HepG2 (cell line): ENCODE measurements at regions not wholly inside any gene's neighbourhood (a gene's known extent, or its start where the extent isn't known, plus 50 kb on each side); places are given as distances from the start of the nearest gene placed in this dataset.

Source experiments
- EZH2 ChIP-seq: conservative IDR thresholded peaks from 2 replicates; pipeline ENCODE4 v1.6.1; 2012; ENCODE audit warnings: mild to moderate bottlenecking, low read depth, low read length, moderate library complexity
- NPAS2 ChIP-seq: sonication (generic); formaldehyde crosslinking; IDR thresholded peaks from 2 replicates; pipeline ENCODE4 v1.8.0; 2022; ENCODE audit warnings: mild to moderate bottlenecking, missing genetic modification reagents, borderline replicate concordance
- PHF20 ChIP-seq: sonication (generic); formaldehyde crosslinking; IDR thresholded peaks from 2 replicates; pipeline ENCODE4 v1.5.0; 2020; ENCODE audit warnings: mild to moderate bottlenecking, missing genetic modification reagents
- TOE1 ChIP-seq: sonication (generic); formaldehyde crosslinking; IDR thresholded peaks from 2 replicates; pipeline ENCODE4 v1.4.0; 2020; ENCODE audit warnings: mild to moderate bottlenecking, missing genetic modification reagents
- ZBTB8A ChIP-seq: sonication (generic); formaldehyde crosslinking; IDR thresholded peaks from 2 replicates; pipeline ENCODE4 v1.4.0; 2020; ENCODE audit warnings: mild to moderate bottlenecking, low read depth, missing genetic modification reagents, borderline replicate concordance
- ZC3H13 ChIP-seq: sonication (generic); formaldehyde crosslinking; IDR thresholded peaks from 2 replicates; pipeline ENCODE4 v1.8.1; 2023; ENCODE audit warnings: mild to moderate bottlenecking, missing genetic modification reagents, moderate library complexity
- ZFP90 ChIP-seq: sonication (generic); formaldehyde crosslinking; IDR thresholded peaks from 2 replicates; pipeline ENCODE4 v1.8.0; 2022; ENCODE audit warnings: missing genetic modification reagents, mild to moderate bottlenecking, inconsistent platforms, borderline replicate concordance
- ZNF12 ChIP-seq: sonication (generic); formaldehyde crosslinking; IDR thresholded peaks from 2 replicates; pipeline ENCODE4 v1.5.0; 2020; ENCODE audit warnings: missing genetic modification reagents
- ZNF556 ChIP-seq: sonication (generic); formaldehyde crosslinking; IDR thresholded peaks from 2 replicates; pipeline ENCODE4 v1.4.0; 2020; ENCODE audit warnings: mild to moderate bottlenecking, missing genetic modification reagents, borderline replicate concordance
- ZNF569 ChIP-seq: sonication (generic); formaldehyde crosslinking; IDR thresholded peaks from 2 replicates; pipeline ENCODE4 v1.5.0; 2020; ENCODE audit warnings: mild to moderate bottlenecking, missing genetic modification reagents, moderate library complexity, borderline replicate concordance
- ZNF768 ChIP-seq: sonication (generic); formaldehyde crosslinking; IDR thresholded peaks from 2 replicates; pipeline ENCODE4 v1.4.0; 2020; ENCODE audit warnings: missing genetic modification reagents
- ZNF83 ChIP-seq: sonication (generic); formaldehyde crosslinking; IDR thresholded peaks from 2 replicates; pipeline ENCODE4 v1.4.0; 2020; ENCODE audit warnings: missing genetic modification reagents, mild to moderate bottlenecking, borderline replicate concordance
- ZNF879 ChIP-seq: sonication (generic); formaldehyde crosslinking; IDR thresholded peaks from 2 replicates; pipeline ENCODE4 v1.8.1; 2023; ENCODE audit warnings: missing genetic modification reagents
- TF ChIP-seq, protein P1 (sequence below): sonication (generic); formaldehyde crosslinking; IDR thresholded peaks from 2 replicates; pipeline ENCODE4 v1.5.1; 2020; ENCODE audit warnings: mild to moderate bottlenecking, missing genetic modification reagents, borderline replicate concordance
- TF ChIP-seq, protein P2 (sequence below): sonication (generic); formaldehyde crosslinking; IDR thresholded peaks from 2 replicates; pipeline ENCODE4 v1.5.1; 2020; ENCODE audit warnings: mild to moderate bottlenecking, missing genetic modification reagents, moderate library complexity
- TF ChIP-seq, protein P3 (sequence below): sonication (generic); formaldehyde crosslinking; IDR thresholded peaks from 2 replicates; pipeline ENCODE4 v1.5.1; 2020; ENCODE audit warnings: mild to moderate bottlenecking, missing genetic modification reagents, borderline replicate concordance
- TF ChIP-seq, protein P4 (sequence below): fragments of 450-650 bp; IDR thresholded peaks from 2 replicates; pipeline ENCODE4 v1.6.1; 2016

DNA sequence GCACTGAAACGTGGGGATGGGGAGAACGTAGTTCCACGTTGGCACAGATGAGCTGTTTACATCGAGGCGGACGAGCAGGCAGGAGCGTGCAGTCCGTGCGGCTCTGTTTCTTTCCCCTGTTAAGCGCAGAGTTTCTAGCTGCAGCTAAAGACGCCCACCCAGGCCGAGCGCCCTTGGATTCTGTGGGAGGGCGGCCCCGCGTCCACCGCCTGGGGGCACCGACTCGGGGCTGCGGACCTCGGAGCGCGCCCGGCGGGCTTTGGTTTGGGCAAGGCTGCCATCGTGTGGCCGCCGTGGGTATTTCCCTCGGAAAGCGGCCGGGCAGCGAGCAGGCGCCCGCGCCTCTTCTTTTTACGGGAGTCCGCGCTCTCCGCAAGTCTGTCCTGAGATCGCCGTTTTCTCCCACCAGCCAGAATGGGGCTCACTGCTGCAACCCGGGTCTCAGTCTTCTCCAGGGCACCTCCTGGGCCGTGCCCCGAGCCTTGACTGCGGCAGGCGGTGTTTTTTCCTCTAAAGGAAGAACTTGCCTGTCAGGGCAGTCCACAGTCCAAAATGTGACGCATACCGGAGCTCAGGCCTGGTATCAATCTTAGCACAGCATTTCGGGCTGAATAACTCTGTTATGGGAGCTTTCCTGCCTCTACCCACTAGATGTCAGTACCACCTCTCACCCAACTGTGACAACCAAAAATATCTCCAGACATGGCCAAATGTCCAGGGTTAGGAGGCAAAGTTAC is 219.9 kb upstream of the IGF1R start (continued):
- TF ChIP-seq EZH2 (no peak), ZNF556 (CRISPR knock-in tag) (no peak), ZFP90 (CRISPR knock-in tag) (no peak), ZNF879 (CRISPR knock-in tag) (no peak), TOE1 (CRISPR knock-in tag) (no peak), ZC3H13 (CRISPR knock-in tag) (no peak), ZNF768 (CRISPR knock-in tag) (peak; percentile 59), ZNF569 (CRISPR knock-in tag) (no peak), ZNF12 (CRISPR knock-in tag) (0 out of 2 replicates have a peak, but pooled peaks have one; percentile 7), ZNF83 (CRISPR knock-in tag) (no peak), PHF20 (no peak), NPAS2 (CRISPR knock-in tag) (no peak), ZBTB8A (CRISPR knock-in tag) (no peak)
- TF ChIP-seq, protein P1, sequence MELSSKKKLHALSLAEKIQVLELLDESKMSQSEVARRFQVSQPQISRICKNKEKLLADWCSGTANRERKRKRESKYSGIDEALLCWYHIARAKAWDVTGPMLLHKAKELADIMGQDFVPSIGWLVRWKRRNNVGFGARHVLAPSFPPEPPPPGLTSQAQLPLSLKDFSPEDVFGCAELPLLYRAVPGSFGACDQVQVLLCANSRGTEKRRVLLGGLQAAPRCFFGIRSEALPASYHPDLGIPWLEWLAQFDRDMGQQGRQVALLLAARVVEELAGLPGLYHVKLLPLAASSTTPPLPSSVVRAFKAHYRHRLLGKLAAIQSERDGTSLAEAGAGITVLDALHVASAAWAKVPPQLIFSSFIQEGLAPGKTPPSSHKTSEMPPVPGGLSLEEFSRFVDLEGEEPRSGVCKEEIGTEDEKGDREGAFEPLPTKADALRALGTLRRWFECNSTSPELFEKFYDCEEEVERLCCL (CRISPR knock-in tag): no peak
- TF ChIP-seq, protein P2, sequence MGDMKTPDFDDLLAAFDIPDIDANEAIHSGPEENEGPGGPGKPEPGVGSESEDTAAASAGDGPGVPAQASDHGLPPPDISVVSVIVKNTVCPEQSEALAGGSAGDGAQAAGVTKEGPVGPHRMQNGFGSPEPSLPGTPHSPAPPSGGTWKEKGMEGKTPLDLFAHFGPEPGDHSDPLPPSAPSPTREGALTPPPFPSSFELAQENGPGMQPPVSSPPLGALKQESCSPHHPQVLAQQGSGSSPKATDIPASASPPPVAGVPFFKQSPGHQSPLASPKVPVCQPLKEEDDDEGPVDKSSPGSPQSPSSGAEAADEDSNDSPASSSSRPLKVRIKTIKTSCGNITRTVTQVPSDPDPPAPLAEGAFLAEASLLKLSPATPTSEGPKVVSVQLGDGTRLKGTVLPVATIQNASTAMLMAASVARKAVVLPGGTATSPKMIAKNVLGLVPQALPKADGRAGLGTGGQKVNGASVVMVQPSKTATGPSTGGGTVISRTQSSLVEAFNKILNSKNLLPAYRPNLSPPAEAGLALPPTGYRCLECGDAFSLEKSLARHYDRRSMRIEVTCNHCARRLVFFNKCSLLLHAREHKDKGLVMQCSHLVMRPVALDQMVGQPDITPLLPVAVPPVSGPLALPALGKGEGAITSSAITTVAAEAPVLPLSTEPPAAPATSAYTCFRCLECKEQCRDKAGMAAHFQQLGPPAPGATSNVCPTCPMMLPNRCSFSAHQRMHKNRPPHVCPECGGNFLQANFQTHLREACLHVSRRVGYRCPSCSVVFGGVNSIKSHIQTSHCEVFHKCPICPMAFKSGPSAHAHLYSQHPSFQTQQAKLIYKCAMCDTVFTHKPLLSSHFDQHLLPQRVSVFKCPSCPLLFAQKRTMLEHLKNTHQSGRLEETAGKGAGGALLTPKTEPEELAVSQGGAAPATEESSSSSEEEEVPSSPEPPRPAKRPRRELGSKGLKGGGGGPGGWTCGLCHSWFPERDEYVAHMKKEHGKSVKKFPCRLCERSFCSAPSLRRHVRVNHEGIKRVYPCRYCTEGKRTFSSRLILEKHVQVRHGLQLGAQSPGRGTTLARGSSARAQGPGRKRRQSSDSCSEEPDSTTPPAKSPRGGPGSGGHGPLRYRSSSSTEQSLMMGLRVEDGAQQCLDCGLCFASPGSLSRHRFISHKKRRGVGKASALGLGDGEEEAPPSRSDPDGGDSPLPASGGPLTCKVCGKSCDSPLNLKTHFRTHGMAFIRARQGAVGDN (CRISPR knock-in tag): peak; percentile 71
- TF ChIP-seq, protein P3, sequence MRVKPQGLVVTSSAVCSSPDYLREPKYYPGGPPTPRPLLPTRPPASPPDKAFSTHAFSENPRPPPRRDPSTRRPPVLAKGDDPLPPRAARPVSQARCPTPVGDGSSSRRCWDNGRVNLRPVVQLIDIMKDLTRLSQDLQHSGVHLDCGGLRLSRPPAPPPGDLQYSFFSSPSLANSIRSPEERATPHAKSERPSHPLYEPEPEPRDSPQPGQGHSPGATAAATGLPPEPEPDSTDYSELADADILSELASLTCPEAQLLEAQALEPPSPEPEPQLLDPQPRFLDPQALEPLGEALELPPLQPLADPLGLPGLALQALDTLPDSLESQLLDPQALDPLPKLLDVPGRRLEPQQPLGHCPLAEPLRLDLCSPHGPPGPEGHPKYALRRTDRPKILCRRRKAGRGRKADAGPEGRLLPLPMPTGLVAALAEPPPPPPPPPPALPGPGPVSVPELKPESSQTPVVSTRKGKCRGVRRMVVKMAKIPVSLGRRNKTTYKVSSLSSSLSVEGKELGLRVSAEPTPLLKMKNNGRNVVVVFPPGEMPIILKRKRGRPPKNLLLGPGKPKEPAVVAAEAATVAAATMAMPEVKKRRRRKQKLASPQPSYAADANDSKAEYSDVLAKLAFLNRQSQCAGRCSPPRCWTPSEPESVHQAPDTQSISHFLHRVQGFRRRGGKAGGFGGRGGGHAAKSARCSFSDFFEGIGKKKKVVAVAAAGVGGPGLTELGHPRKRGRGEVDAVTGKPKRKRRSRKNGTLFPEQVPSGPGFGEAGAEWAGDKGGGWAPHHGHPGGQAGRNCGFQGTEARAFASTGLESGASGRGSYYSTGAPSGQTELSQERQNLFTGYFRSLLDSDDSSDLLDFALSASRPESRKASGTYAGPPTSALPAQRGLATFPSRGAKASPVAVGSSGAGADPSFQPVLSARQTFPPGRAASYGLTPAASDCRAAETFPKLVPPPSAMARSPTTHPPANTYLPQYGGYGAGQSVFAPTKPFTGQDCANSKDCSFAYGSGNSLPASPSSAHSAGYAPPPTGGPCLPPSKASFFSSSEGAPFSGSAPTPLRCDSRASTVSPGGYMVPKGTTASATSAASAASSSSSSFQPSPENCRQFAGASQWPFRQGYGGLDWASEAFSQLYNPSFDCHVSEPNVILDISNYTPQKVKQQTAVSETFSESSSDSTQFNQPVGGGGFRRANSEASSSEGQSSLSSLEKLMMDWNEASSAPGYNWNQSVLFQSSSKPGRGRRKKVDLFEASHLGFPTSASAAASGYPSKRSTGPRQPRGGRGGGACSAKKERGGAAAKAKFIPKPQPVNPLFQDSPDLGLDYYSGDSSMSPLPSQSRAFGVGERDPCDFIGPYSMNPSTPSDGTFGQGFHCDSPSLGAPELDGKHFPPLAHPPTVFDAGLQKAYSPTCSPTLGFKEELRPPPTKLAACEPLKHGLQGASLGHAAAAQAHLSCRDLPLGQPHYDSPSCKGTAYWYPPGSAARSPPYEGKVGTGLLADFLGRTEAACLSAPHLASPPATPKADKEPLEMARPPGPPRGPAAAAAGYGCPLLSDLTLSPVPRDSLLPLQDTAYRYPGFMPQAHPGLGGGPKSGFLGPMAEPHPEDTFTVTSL (CRISPR knock-in tag): no peak
- TF ChIP-seq, protein P4, sequence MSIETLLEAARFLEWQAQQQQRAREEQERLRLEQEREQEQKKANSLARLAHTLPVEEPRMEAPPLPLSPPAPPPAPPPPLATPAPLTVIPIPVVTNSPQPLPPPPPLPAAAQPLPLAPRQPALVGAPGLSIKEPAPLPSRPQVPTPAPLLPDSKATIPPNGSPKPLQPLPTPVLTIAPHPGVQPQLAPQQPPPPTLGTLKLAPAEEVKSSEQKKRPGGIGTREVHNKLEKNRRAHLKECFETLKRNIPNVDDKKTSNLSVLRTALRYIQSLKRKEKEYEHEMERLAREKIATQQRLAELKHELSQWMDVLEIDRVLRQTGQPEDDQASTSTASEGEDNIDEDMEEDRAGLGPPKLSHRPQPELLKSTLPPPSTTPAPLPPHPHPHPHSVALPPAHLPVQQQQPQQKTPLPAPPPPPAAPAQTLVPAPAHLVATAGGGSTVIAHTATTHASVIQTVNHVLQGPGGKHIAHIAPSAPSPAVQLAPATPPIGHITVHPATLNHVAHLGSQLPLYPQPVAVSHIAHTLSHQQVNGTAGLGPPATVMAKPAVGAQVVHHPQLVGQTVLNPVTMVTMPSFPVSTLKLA: no peak
